ENCODE measurements at regions not wholly inside any gene's neighbourhood (a gene's known extent, or its start where the extent isn't known, plus 50 kb on each side); places are given as distances from the start of the nearest gene placed in this dataset.

- Histone ChIP-seq H3K79me2 (ENCODE audit: insufficient read depth, low read length) (no peaks in the 10 kb centered on the region), H2BK20ac (ENCODE audit: low read depth, low read length, poor library complexity, severe bottlenecking) (no peak overlapping the region), H3K79me1 (ENCODE audit: insufficient read depth, low read depth, low read length, poor library complexity, severe bottlenecking) (no peaks in the 10 kb centered on the region), H3K27ac (ENCODE audit: insufficient read length, low read depth, low read length) (no peak overlapping the region), H3T11ph (ENCODE audit: low read length) (no peak overlapping the region), H3K4ac (ENCODE audit: low read depth, low read length) (no peak overlapping the region), H2BK15ac (ENCODE audit: low read depth, low read length) (no peak overlapping the region), H3K14ac (ENCODE audit: insufficient read depth, low read length) (no peak overlapping the region), H3K4me1 (ENCODE audit: insufficient read depth, low read length) (0 out of 2 replicates have a peak, but pooled peaks cover 2% of the 10 kb centered on the region), H2AFZ (ENCODE audit: low read length) (no peak overlapping the region), H4K20me1 (ENCODE audit: control insufficient read depth, insufficient read depth, insufficient read length) (no peaks in the 10 kb centered on the region), H3K9ac (ENCODE audit: extremely low read depth, insufficient read length, low read length) (no peak overlapping the region), H3K4me2 (ENCODE audit: insufficient read depth, insufficient read length, low read length) (no peak overlapping the region), H3K23me2 (ENCODE audit: insufficient read length, low read depth, low read length, poor library complexity, severe bottlenecking) (no peaks in the 10 kb centered on the region), H2BK5ac (ENCODE audit: insufficient read length, low read length) (no peak overlapping the region), H3K18ac (ENCODE audit: insufficient read length, low read depth, low read length) (no peak overlapping the region), H3K56ac (ENCODE audit: insufficient read length, low read depth, low read length) (no peak overlapping the region), H2BK12ac (ENCODE audit: insufficient read length, low read depth, low read length) (no peak overlapping the region), H2AK5ac (ENCODE audit: insufficient read length, low read length) (no peak overlapping the region), H2BK120ac (ENCODE audit: low read depth, low read length, poor library complexity, severe bottlenecking) (no peak overlapping the region), H4K5ac (ENCODE audit: insufficient read length, low read depth, low read length) (no peak overlapping the region), H3K23ac (ENCODE audit: insufficient read length, low read depth, low read length) (no peak overlapping the region), H4K8ac (replicated peaks; ENCODE audit: insufficient read length, low read depth, low read length) (no peak overlapping the region), H3K9me3 (ENCODE audit: control insufficient read depth, low read depth, low read length) (no peaks in the 10 kb centered on the region), H3K27me3 (ENCODE audit: insufficient read depth, low read length) (no peaks in the 10 kb centered on the region), H4K91ac (ENCODE audit: insufficient read length, low read depth, low read length) (no peak overlapping the region)
- Mint-ChIP-seq H3K9me3 (no peaks in the 10 kb centered on the region), H3K27me3 (ENCODE audit: low read depth) (no peaks in the 10 kb centered on the region), H3K4me1 (peaks cover 6 to 11% of the 10 kb centered on the region in 2 experiments), H3K27ac (no peak overlapping the region), H3K4me3 (no peak overlapping the region), H3K36me3 (ENCODE audit: insufficient read depth in 1 of 3, low read depth in 3 of 3) (no peaks in the 10 kb centered on the region)
- TF ChIP-seq CTCF (conservative IDR thresholded peaks at IDR 0.05) = no peak
- no CpG with 5 or more reads among the region's 4 CpGs for WGBS (ENCODE audit: extremely low coverage, insufficient read length, low lambda C conversion rate)
- DNase-seq = no peak
These were observed 139.7 kb downstream of the SLC30A10 start for GRCh38 chr1:219788700-219789099.

Data from H9 (cell line).